Neural cell (in vitro differentiated cells): ENCODE measurements at regions not wholly inside any gene's neighbourhood (a gene's known extent, or its start where the extent isn't known, plus 50 kb on each side); places are given as distances from the start of the nearest gene placed in this dataset.

Experiments
- CTCF ChIP-seq: fragments of 450-650 bp; IDR thresholded peaks from 2 replicates; pipeline ENCODE4 v1.5.1; 2014; ENCODE audit warnings: antibody characterized with exemption, mild to moderate bottlenecking, moderate library complexity; ENCODE audit not compliant: poor library complexity, severe bottlenecking
- SMC3 ChIP-seq: fragments of 450-650 bp; conservative IDR thresholded peaks from 2 replicates; pipeline ENCODE4 v1.6.1; 2014; ENCODE audit warnings: antibody characterized with exemption, mild to moderate bottlenecking, moderate library complexity; ENCODE audit not compliant: poor library complexity

GRCh38 chr2:53173091-53173490, 594.5 kb upstream of the CHAC2 start:
- no peak for TF ChIP-seq SMC3
- TF ChIP-seq CTCF: no peak
